Activated T-cell treated with anti-CD3 and anti-CD28 coated beads, Interleukin-2, amount 50 U/mL, for 24 hours (primary cell): ENCODE measurements at regions not wholly inside any gene's neighbourhood (a gene's known extent, or its start where the extent isn't known, plus 50 kb on each side); places are given as distances from the start of the nearest gene placed in this dataset.

Source experiments
- DNase-seq: peaks from one replicate; pipeline ENCODE4 v3.0.0-alpha.2; 2020
- H3K27ac Mint-ChIP-seq: 2 replicates; pipeline ENCODE4 v1.8.0; 2020; ENCODE audit warnings: mild to moderate bottlenecking, mixed read lengths
- H3K27me3 Mint-ChIP-seq: 2 replicates; pipeline ENCODE4 v1.8.0; 2020; ENCODE audit warnings: mixed read lengths
- H3K36me3 Mint-ChIP-seq: 2 replicates; pipeline ENCODE4 v1.8.0; 2020; ENCODE audit warnings: low read depth, mixed read lengths
- H3K4me1 Mint-ChIP-seq: 2 replicates; pipeline ENCODE4 v1.8.0; 2020; ENCODE audit warnings: low read depth, mixed read lengths
- H3K4me3 Mint-ChIP-seq: 2 replicates; pipeline ENCODE4 v1.8.0; 2020; ENCODE audit warnings: mild to moderate bottlenecking, moderate library complexity, mixed read lengths
- H3K9me3 Mint-ChIP-seq: 2 replicates; pipeline ENCODE4 v1.8.0; 2020; ENCODE audit warnings: mixed read lengths

DNA sequence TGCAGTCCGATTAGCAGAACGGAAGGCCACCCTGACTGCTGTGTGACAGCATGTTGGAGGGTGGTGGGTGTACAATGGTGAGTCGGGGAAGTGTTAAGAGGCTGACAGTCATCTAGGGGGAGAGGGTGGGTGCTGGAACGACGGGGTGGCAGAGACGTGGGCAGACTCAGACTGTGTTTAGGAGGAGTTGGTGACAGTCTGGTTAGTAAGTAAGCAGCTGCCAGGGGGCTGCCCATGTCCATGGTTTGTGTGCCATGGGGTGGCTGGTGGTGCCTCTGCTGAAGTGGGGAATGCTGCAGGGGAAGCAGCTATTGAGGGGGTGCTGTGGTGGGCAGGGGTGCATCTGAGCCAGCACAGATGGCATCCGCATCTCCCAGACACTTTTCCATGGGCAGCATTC is 51.3 kb upstream of the BOD1 start:
- Mint-ChIP-seq H3K9me3 (no peaks in the 10 kb centered on the region), H3K27me3 (peaks cover 7% of the 10 kb centered on the region), H3K4me1 (no peaks in the 10 kb centered on the region), H3K27ac (no peak overlapping the region), H3K4me3 (no peak overlapping the region), H3K36me3 (no peaks in the 10 kb centered on the region)
- DNase-seq: no peak

- Mint-ChIP-seq H3K27me3 (peaks cover 10% of the 10 kb centered on the region), H3K27ac (no peak overlapping the region), H3K4me3 (no peak overlapping the region), H3K9me3 (no peaks in the 10 kb centered on the region), H3K36me3 (no peaks in the 10 kb centered on the region), H3K4me1 (no peaks in the 10 kb centered on the region)
- DNase-seq: no peak
Observed at GRCh38 chr5:173668245-173668800, 51.9 kb upstream of the BOD1 start.

GRCh38 chr5:173668910-173669309 is 52.5 kb upstream of the BOD1 start:
- Mint-ChIP-seq H3K36me3 (no peaks in the 10 kb centered on the region), H3K9me3 (no peaks in the 10 kb centered on the region), H3K4me1 (no peaks in the 10 kb centered on the region), H3K4me3 (no peak overlapping the region), H3K27ac (no peak overlapping the region), H3K27me3 (peaks cover 11% of the 10 kb centered on the region)
- DNase-seq: no peak

DNA sequence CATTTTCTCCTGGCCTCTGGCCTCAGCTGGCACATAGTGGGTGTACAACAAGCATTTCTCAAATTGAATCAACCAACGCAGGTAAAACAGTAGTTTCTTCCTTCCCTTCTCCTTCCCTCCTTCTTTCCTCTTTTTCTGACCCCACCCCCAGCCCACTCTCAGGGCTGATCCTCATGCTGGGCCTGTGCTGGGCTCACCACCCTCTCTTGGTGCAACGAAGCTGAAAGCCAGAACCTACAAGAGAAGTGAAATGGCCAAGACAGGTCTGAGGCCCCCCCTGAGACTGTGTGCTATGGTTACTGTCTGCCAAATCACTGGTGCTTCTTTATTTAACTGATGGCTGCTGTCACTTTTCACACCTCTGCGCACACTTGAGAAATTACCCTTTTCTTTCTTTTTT is 53.0 kb upstream of the BOD1 start:
- Mint-ChIP-seq H3K4me1 (no peaks in the 10 kb centered on the region), H3K36me3 (no peaks in the 10 kb centered on the region), H3K9me3 (no peaks in the 10 kb centered on the region), H3K27ac (no peak overlapping the region), H3K4me3 (no peak overlapping the region), H3K27me3 (peaks cover 13% of the 10 kb centered on the region)
- DNase-seq: no peak

GRCh38 chr5:173670130-173670651 is 53.7 kb upstream of the BOD1 start:
- H3K27me3 Mint-ChIP-seq: peaks cover 13% of the 10 kb centered on the region
- H3K9me3 Mint-ChIP-seq: peaks cover 3% of the 10 kb centered on the region
- H3K36me3 Mint-ChIP-seq: no peaks in the 10 kb centered on the region
- no peak for DNase-seq
- H3K4me1 Mint-ChIP-seq: no peaks in the 10 kb centered on the region
- no peak overlapping the region for H3K27ac Mint-ChIP-seq
- no peak overlapping the region for H3K4me3 Mint-ChIP-seq

DNA sequence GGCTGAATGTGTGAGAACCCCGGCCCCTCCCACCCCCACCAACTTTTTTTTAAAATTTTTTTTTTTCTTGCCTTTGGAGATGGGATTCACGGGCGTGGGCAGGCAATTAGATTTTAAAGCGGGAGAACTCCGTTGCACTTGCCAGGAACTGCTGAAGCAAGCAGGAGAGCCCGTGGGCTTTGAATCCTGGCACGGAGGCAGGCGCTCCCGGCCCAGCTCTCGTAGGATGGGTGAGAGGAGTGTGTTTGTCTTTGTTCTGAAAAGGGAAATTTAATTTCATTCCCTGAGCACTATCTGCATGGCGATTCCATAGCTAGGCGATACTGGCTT is 54.3 kb upstream of the BOD1 start:
- H3K4me3 Mint-ChIP-seq: no peak overlapping the region
- H3K4me1 Mint-ChIP-seq: no peaks in the 10 kb centered on the region
- peaks cover 10% of the 10 kb centered on the region for H3K27me3 Mint-ChIP-seq
- no peak overlapping the region for H3K27ac Mint-ChIP-seq
- no peaks in the 10 kb centered on the region for H3K36me3 Mint-ChIP-seq
- no peak for DNase-seq
- peaks cover 5% of the 10 kb centered on the region for H3K9me3 Mint-ChIP-seq

- Mint-ChIP-seq H3K4me3 (no peak overlapping the region), H3K27me3 (peaks cover 9% of the 10 kb centered on the region), H3K4me1 (no peaks in the 10 kb centered on the region), H3K27ac (no peak overlapping the region), H3K36me3 (no peaks in the 10 kb centered on the region), H3K9me3 (peaks cover 9% of the 10 kb centered on the region)
- DNase-seq: no peak
Observed at GRCh38 chr5:173671121-173671949, 54.9 kb upstream of the BOD1 start.

DNA sequence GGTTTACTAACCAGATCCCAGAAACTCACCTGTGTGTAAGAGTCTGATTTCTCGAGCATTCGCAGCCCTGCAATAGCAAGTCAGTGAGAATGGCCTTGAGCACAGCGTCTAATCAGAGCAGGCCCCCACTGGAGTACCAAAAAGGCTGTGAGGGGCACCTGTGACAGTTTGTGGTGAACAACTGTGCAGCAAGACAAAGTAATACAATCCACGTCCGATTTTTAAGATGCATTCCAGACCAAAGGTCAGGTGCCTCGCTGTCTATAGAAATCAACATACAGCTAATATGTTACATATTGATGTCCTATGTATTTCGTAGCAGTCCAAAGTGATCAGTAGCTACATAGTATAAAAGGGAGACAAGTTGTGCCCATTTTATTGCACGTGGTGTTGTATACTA is 55.7 kb upstream of the BOD1 start:
- no peak overlapping the region for H3K4me3 Mint-ChIP-seq
- H3K4me1 Mint-ChIP-seq: no peaks in the 10 kb centered on the region
- no peak for DNase-seq
- H3K27me3 Mint-ChIP-seq: peaks cover 9% of the 10 kb centered on the region
- H3K9me3 Mint-ChIP-seq: peaks cover 9% of the 10 kb centered on the region
- no peak overlapping the region for H3K27ac Mint-ChIP-seq
- H3K36me3 Mint-ChIP-seq: no peaks in the 10 kb centered on the region

GRCh38 chr5:173672891-173673290 is 56.4 kb upstream of the BOD1 start:
- Mint-ChIP-seq H3K4me1 (no peaks in the 10 kb centered on the region), H3K9me3 (peaks cover 9% of the 10 kb centered on the region), H3K4me3 (no peak overlapping the region), H3K27ac (no peak overlapping the region), H3K36me3 (no peaks in the 10 kb centered on the region), H3K27me3 (peaks cover 9% of the 10 kb centered on the region)
- DNase-seq: no peak

GRCh38 chr5:173673295-173674101 is 57.0 kb upstream of the BOD1 start:
- H3K36me3 Mint-ChIP-seq: no peaks in the 10 kb centered on the region
- DNase-seq: no peak
- peaks cover 9% of the 10 kb centered on the region for H3K9me3 Mint-ChIP-seq
- H3K4me3 Mint-ChIP-seq: no peak overlapping the region
- H3K27ac Mint-ChIP-seq: no peak overlapping the region
- H3K27me3 Mint-ChIP-seq: peaks cover 9% of the 10 kb centered on the region
- H3K4me1 Mint-ChIP-seq: no peaks in the 10 kb centered on the region

- H3K9me3 Mint-ChIP-seq: peaks cover 9% of the 10 kb centered on the region
- no peak overlapping the region for H3K4me3 Mint-ChIP-seq
- H3K27ac Mint-ChIP-seq: no peak overlapping the region
- peaks cover 9% of the 10 kb centered on the region for H3K27me3 Mint-ChIP-seq
- DNase-seq: no peak
- H3K36me3 Mint-ChIP-seq: no peaks in the 10 kb centered on the region
- no peaks in the 10 kb centered on the region for H3K4me1 Mint-ChIP-seq
Observed at GRCh38 chr5:173675287-173675996, 59.0 kb upstream of the BOD1 start.

DNA sequence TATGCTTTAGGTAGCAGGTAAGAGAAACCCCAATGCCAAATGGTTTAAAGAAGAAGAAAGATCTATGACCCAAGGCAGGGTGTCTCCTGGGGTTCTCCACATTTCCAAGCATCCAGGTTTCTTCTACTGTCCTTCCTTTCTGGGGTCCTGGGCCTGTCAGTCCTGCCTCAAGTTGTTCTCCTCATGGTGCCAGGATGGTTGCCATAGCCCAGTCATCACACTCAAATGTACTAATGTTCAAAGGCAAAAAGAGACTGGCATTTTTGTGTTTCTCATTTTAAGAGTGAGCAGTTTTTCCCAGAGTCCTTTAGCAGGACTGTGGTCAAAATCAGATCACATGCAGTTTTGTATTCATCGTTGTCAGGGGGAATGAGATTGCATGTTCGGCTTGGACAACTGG is 59.9 kb upstream of the BOD1 start:
- Mint-ChIP-seq H3K27ac (no peak overlapping the region), H3K27me3 (peaks cover 8% of the 10 kb centered on the region), H3K4me3 (no peak overlapping the region), H3K9me3 (peaks cover 9% of the 10 kb centered on the region), H3K36me3 (no peaks in the 10 kb centered on the region), H3K4me1 (no peaks in the 10 kb centered on the region)
- no peak for DNase-seq

GRCh38 chr5:173677125-173677672 is 60.7 kb upstream of the BOD1 start:
- no peak overlapping the region for H3K4me3 Mint-ChIP-seq
- peaks cover 2% of the 10 kb centered on the region for H3K4me1 Mint-ChIP-seq
- no peak overlapping the region for H3K27ac Mint-ChIP-seq

DNA sequence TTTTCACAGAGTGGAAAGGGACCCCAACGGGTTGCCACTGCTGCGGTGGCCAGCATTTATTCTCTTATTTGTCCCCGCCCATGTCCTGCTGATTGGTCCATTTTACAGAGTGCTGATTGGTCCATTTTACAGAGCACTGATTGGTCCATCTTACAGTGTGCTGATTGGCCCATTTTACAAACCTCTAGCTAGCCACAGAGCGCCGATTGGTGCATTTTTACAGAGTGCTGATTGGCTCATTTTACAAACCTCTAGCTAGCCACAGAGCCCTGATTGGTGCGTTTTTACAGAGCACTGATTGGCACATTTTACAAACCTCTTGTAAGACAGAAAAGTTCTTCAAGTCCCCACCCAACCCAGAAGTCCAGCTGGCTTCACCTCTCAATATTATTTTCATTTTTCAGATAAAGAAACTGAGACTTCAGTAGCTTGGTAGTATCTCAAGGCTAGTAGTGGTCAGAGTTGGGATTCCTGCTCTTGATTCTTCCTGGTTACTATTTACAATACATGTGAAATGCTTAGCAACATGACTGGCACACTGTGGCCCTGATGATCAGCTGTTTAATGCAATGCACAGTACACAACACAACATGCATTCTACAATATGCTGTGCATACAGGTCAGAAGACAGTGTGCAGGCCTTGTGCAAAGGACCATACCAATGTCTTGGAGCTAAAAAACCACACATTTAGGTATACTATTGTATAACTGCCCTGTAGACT is 63.6 kb upstream of the BOD1 start:
- H3K9me3 Mint-ChIP-seq: peaks cover 6% of the 10 kb centered on the region
- no peaks in the 10 kb centered on the region for H3K27me3 Mint-ChIP-seq
- peaks cover 2% of the 10 kb centered on the region for H3K4me1 Mint-ChIP-seq
- H3K27ac Mint-ChIP-seq: no peak overlapping the region
- H3K4me3 Mint-ChIP-seq: no peak overlapping the region
- no peaks in the 10 kb centered on the region for H3K36me3 Mint-ChIP-seq
- no peak for DNase-seq

More at GRCh38 chr5:173677125-173677672, 60.7 kb upstream of the BOD1 start:
- no peak for DNase-seq
- Mint-ChIP-seq H3K36me3 (no peaks in the 10 kb centered on the region), H3K27me3 (peaks cover 6% of the 10 kb centered on the region), H3K9me3 (peaks cover 9% of the 10 kb centered on the region)
